Activated CD8-positive, alpha-beta memory T cell treated with anti-CD3 and anti-CD28 coated beads, Interleukin-2, amount 10 ng/mL, durations not matched to agents 7 days and 5 days (primary cell): ENCODE measurements at regions not wholly inside any gene's neighbourhood (a gene's known extent, or its start where the extent isn't known, plus 50 kb on each side); places are given as distances from the start of the nearest gene placed in this dataset.

Experiments used
- ATAC-seq: fragments of 150-1000 bp; cut with Tn5 transposase; one replicate; pipeline ENCODE4 v1.10.0; 2021; ENCODE audit warnings: moderate library complexity
- CTCF ChIA-PET: fragments of 350-600 bp; sonication (Branson Sonifier 250); formaldehyde crosslinking; loops from one replicate; lab custom pipeline; 2021; ENCODE audit warnings: antibody characterized with exemption; lab: Charles Lee
- DNase-seq: peaks from one replicate; pipeline ENCODE4 v3.0.0-alpha.2; 2020
- H3K27ac Mint-ChIP-seq: one replicate; pipeline ENCODE4 v1.8.0; 2021; ENCODE audit warnings: mild to moderate bottlenecking, mixed read lengths
- H3K27me3 Mint-ChIP-seq: one replicate; pipeline ENCODE4 v1.8.0; 2021; ENCODE audit warnings: mixed read lengths
- H3K36me3 Mint-ChIP-seq: one replicate; pipeline ENCODE4 v1.8.0; 2021; ENCODE audit warnings: mild to moderate bottlenecking, mixed read lengths
- H3K4me1 Mint-ChIP-seq: one replicate; pipeline ENCODE4 v1.8.0; 2021; ENCODE audit warnings: mixed read lengths
- H3K4me3 Mint-ChIP-seq: one replicate; pipeline ENCODE4 v1.8.0; 2021; ENCODE audit warnings: mild to moderate bottlenecking, moderate library complexity, mixed read lengths
- H3K9me3 Mint-ChIP-seq: one replicate; pipeline ENCODE4 v1.8.0; 2022; ENCODE audit warnings: low read depth, mixed read lengths

- Mint-ChIP-seq H3K36me3 (peaks cover 6% of the 10 kb centered on the region), H3K27me3 (no peaks in the 10 kb centered on the region), H3K9me3 (no peaks in the 10 kb centered on the region), H3K4me1 (peaks cover 34% of the 10 kb centered on the region), H3K4me3 (no peak overlapping the region), H3K27ac (peak overlapping the region; percentile 78)
- CTCF ChIA-PET, result no interaction called here
- ATAC-seq, result no peak
- no peak for DNase-seq
Observed at GRCh38 chr9:7982907-7983306, 183.3 kb upstream of the DMAC1 start.

- H3K27ac Mint-ChIP-seq, result peak overlapping the region; percentile 38
- CTCF ChIA-PET, result no interaction called here
Observed at GRCh38 chr9:7980691-7981289, 181.2 kb upstream of the DMAC1 start.

GRCh38 chr9:7980041-7980440, 180.5 kb upstream of the DMAC1 start:
- DNase-seq (no peak), ATAC-seq (no peak)
- H3K27me3 Mint-ChIP-seq, result no peaks in the 10 kb centered on the region
- H3K4me1 Mint-ChIP-seq, result peaks cover 60% of the 10 kb centered on the region
- H3K4me3 Mint-ChIP-seq, result no peak overlapping the region
- H3K27ac Mint-ChIP-seq, result no peak overlapping the region
- H3K36me3 Mint-ChIP-seq, result peaks cover 8% of the 10 kb centered on the region
- H3K9me3 Mint-ChIP-seq, result no peaks in the 10 kb centered on the region
- CTCF ChIA-PET, result interaction anchor here (0.6 kb wide), 1 partner anchor 74 kb away, joined by 3 read pairs; no protein-coding TSS in a partner anchor

More at GRCh38 chr9:7980691-7981289, 181.2 kb upstream of the DMAC1 start:
- Mint-ChIP-seq H3K36me3 (peaks cover 8% of the 10 kb centered on the region), H3K4me1 (peaks cover 54% of the 10 kb centered on the region), H3K4me3 (no peak overlapping the region), H3K9me3 (no peaks in the 10 kb centered on the region), H3K27me3 (no peaks in the 10 kb centered on the region)
- DNase-seq (no peak), ATAC-seq (no peak)

- CTCF ChIA-PET, result interaction anchor here (0.6 kb wide), 1 partner anchor 74 kb away, joined by 3 read pairs; no protein-coding TSS in a partner anchor
- DNase-seq (no peak), ATAC-seq (no peak)
- H3K4me1 Mint-ChIP-seq, result peaks cover 64% of the 10 kb centered on the region
- H3K27ac Mint-ChIP-seq, result no peak overlapping the region
- H3K27me3 Mint-ChIP-seq, result no peaks in the 10 kb centered on the region
- no peak overlapping the region for H3K4me3 Mint-ChIP-seq
- H3K36me3 Mint-ChIP-seq, result peaks cover 8% of the 10 kb centered on the region
- H3K9me3 Mint-ChIP-seq, result no peaks in the 10 kb centered on the region
Observed at GRCh38 chr9:7979611-7980010, 180.0 kb upstream of the DMAC1 start.

- CTCF ChIA-PET, result no interaction called here
- no peaks in the 10 kb centered on the region for H3K9me3 Mint-ChIP-seq
- H3K36me3 Mint-ChIP-seq, result peaks cover 6% of the 10 kb centered on the region
- H3K27me3 Mint-ChIP-seq, result no peaks in the 10 kb centered on the region
- DNase-seq (no peak), ATAC-seq (no peak)
- peaks cover 64% of the 10 kb centered on the region for H3K4me1 Mint-ChIP-seq
- H3K27ac Mint-ChIP-seq, result peak overlapping the region; percentile 97
- no peak overlapping the region for H3K4me3 Mint-ChIP-seq
Observed at GRCh38 chr9:7977586-7977985, 178.0 kb upstream of the DMAC1 start.

GRCh38 chr9:7976856-7977255, 177.3 kb upstream of the DMAC1 start:
- peaks cover 6% of the 10 kb centered on the region for H3K36me3 Mint-ChIP-seq
- CTCF ChIA-PET, result interaction anchor here (1.1 to 1.2 kb wide), 2 partner anchors 9 to 22 kb away, joined by 3 to 4 read pairs; no protein-coding TSS in a partner anchor
- ATAC-seq (peak; percentile 28), DNase-seq (no peak)
- H3K4me3 Mint-ChIP-seq, result peak overlapping the region; percentile 52
- no peaks in the 10 kb centered on the region for H3K9me3 Mint-ChIP-seq
- H3K27me3 Mint-ChIP-seq, result no peaks in the 10 kb centered on the region
- peak overlapping the region; percentile 97 for H3K27ac Mint-ChIP-seq
- H3K4me1 Mint-ChIP-seq, result peaks cover 61% of the 10 kb centered on the region

GRCh38 chr9:7976167-7976755, 176.7 kb upstream of the DMAC1 start:
- ATAC-seq, result peak; percentile 96
- CTCF ChIA-PET, result interaction anchor here (1.1 to 1.2 kb wide), 2 partner anchors 9 to 21 kb away, joined by 3 to 4 read pairs; no protein-coding TSS in a partner anchor
- peak overlapping the region; percentile 52 for H3K4me3 Mint-ChIP-seq
- H3K36me3 Mint-ChIP-seq, result peaks cover 5% of the 10 kb centered on the region
- DNase-seq, result peak; percentile 84
- H3K27me3 Mint-ChIP-seq, result no peaks in the 10 kb centered on the region
- no peaks in the 10 kb centered on the region for H3K9me3 Mint-ChIP-seq
- peak overlapping the region; percentile 97 for H3K27ac Mint-ChIP-seq
- peaks cover 55% of the 10 kb centered on the region for H3K4me1 Mint-ChIP-seq

GRCh38 chr9:7975336-7975735, 175.8 kb upstream of the DMAC1 start:
- H3K4me3 Mint-ChIP-seq, result no peak overlapping the region
- H3K27ac Mint-ChIP-seq, result no peak overlapping the region
- H3K36me3 Mint-ChIP-seq, result peaks cover 5% of the 10 kb centered on the region
- no peak for ATAC-seq
- CTCF ChIA-PET, result no interaction called here
- no peak for DNase-seq
- H3K4me1 Mint-ChIP-seq, result peaks cover 47% of the 10 kb centered on the region
- no peaks in the 10 kb centered on the region for H3K27me3 Mint-ChIP-seq
- H3K9me3 Mint-ChIP-seq, result no peaks in the 10 kb centered on the region

- DNase-seq (peak; percentile 46), ATAC-seq (no peak)
- Mint-ChIP-seq H3K9me3 (no peaks in the 10 kb centered on the region), H3K4me1 (peaks cover 44% of the 10 kb centered on the region), H3K27me3 (no peaks in the 10 kb centered on the region), H3K36me3 (peaks cover 5% of the 10 kb centered on the region), H3K4me3 (no peak overlapping the region), H3K27ac (peak overlapping the region; percentile 82)
- CTCF ChIA-PET, result no interaction called here
Observed at GRCh38 chr9:7974335-7974960, 174.9 kb upstream of the DMAC1 start.

GRCh38 chr9:7973123-7973522, 173.5 kb upstream of the DMAC1 start:
- Mint-ChIP-seq H3K9me3 (no peaks in the 10 kb centered on the region), H3K4me3 (no peak overlapping the region), H3K27ac (no peak overlapping the region), H3K27me3 (no peaks in the 10 kb centered on the region), H3K36me3 (peaks cover 5% of the 10 kb centered on the region), H3K4me1 (peaks cover 41% of the 10 kb centered on the region)
- ATAC-seq, result no peak
- CTCF ChIA-PET, result no interaction called here
- no peak for DNase-seq

- no peak for ATAC-seq
- no peak overlapping the region for H3K4me3 Mint-ChIP-seq
- no peaks in the 10 kb centered on the region for H3K27me3 Mint-ChIP-seq
Observed at GRCh38 chr9:7970681-7971330, 171.2 kb upstream of the DMAC1 start.

GRCh38 chr9:7968687-7969086, 169.1 kb upstream of the DMAC1 start:
- CTCF ChIA-PET, result no interaction called here

More at GRCh38 chr9:7970681-7971330, 171.2 kb upstream of the DMAC1 start:
- Mint-ChIP-seq H3K27ac (no peak overlapping the region), H3K36me3 (peaks cover 2% of the 10 kb centered on the region), H3K9me3 (no peaks in the 10 kb centered on the region), H3K4me1 (peaks cover 29% of the 10 kb centered on the region)
- no peak for DNase-seq
- CTCF ChIA-PET, result interaction anchor here (1.0 kb wide), 1 partner anchor 8 kb away, joined by 3 read pairs; no protein-coding TSS in a partner anchor

GRCh38 chr9:7967851-7968250, 168.3 kb upstream of the DMAC1 start:
- H3K36me3 Mint-ChIP-seq, result peaks cover 2% of the 10 kb centered on the region
- DNase-seq, result no peak
- no peak overlapping the region for H3K27ac Mint-ChIP-seq
- ATAC-seq, result no peak
- CTCF ChIA-PET, result interaction anchor here (0.9 kb wide), 1 partner anchor 9 kb away, joined by 3 read pairs; no protein-coding TSS in a partner anchor
- H3K4me3 Mint-ChIP-seq, result no peak overlapping the region
- H3K9me3 Mint-ChIP-seq, result no peaks in the 10 kb centered on the region
- no peaks in the 10 kb centered on the region for H3K27me3 Mint-ChIP-seq
- H3K4me1 Mint-ChIP-seq, result peaks cover 9% of the 10 kb centered on the region

More at GRCh38 chr9:7968687-7969086, 169.1 kb upstream of the DMAC1 start:
- no peak for DNase-seq
- no peak overlapping the region for H3K4me3 Mint-ChIP-seq
- H3K27me3 Mint-ChIP-seq, result no peaks in the 10 kb centered on the region
- no peak for ATAC-seq
- H3K36me3 Mint-ChIP-seq, result peaks cover 2% of the 10 kb centered on the region
- no peaks in the 10 kb centered on the region for H3K9me3 Mint-ChIP-seq
- no peak overlapping the region for H3K27ac Mint-ChIP-seq
- H3K4me1 Mint-ChIP-seq, result peaks cover 10% of the 10 kb centered on the region
